HEK293T (cell line): ENCODE measurements at regions not wholly inside any gene's neighbourhood (a gene's known extent, or its start where the extent isn't known, plus 50 kb on each side); places are given as distances from the start of the nearest gene placed in this dataset.

Experiments
- CTCF ChIA-PET: fragments of 350-600 bp; formaldehyde crosslinking; extraction: SDS; loops from one replicate; lab custom pipeline; 2021; ENCODE audit warnings: antibody characterized with exemption, inconsistent platforms; lab: Yijun Ruan, JAX
- POLR2A ChIA-PET: fragments of 350-600 bp; formaldehyde crosslinking; extraction: SDS; loops from one replicate; lab custom pipeline; 2020; ENCODE audit warnings: antibody characterized with exemption, inconsistent platforms; lab: Yijun Ruan, JAX
- DNase-seq: peaks from one replicate; pipeline ENCODE4 v3.0.0; 2012; ENCODE audit warnings: mixed read lengths; ENCODE audit errors: extremely low spot score
- ARNT ChIP-seq: fragments of 450-650 bp; IDR thresholded peaks from 2 replicates; pipeline ENCODE4 v1.6.1; 2017; ENCODE audit warnings: mild to moderate bottlenecking
- BHLHE40 ChIP-seq: fragments of 450-650 bp; IDR thresholded peaks from 2 replicates; pipeline ENCODE4 v1.6.1; 2016; ENCODE audit warnings: mild to moderate bottlenecking, moderate library complexity, borderline replicate concordance
- CTBP1 ChIP-seq: fragments of 450-650 bp; IDR thresholded peaks from 2 replicates; pipeline ENCODE4 v1.6.1; 2016; ENCODE audit warnings: borderline replicate concordance
- ELF4 ChIP-seq: fragments of 450-650 bp; IDR thresholded peaks from 2 replicates; pipeline ENCODE4 v1.6.1; 2017; ENCODE audit warnings: antibody characterized with exemption
- FOXA1 ChIP-seq: fragments of 450-650 bp; IDR thresholded peaks from 2 replicates; pipeline ENCODE4 v1.6.1; 2016; ENCODE audit warnings: mild to moderate bottlenecking
- FOXK2 ChIP-seq: fragments of 450-650 bp; IDR thresholded peaks from 2 replicates; pipeline ENCODE4 v1.6.1; 2016; ENCODE audit warnings: mild to moderate bottlenecking
- FOXM1 ChIP-seq: fragments of 450-650 bp; IDR thresholded peaks from 2 replicates; pipeline ENCODE4 v1.6.1; 2017; ENCODE audit warnings: mild to moderate bottlenecking, borderline replicate concordance
- HDGF ChIP-seq: fragments of 450-650 bp; IDR thresholded peaks from 2 replicates; pipeline ENCODE4 v1.6.1; 2017; ENCODE audit warnings: antibody characterized with exemption, borderline replicate concordance
- L3MBTL2 ChIP-seq: fragments of 450-650 bp; conservative IDR thresholded peaks from 2 replicates; pipeline ENCODE4 v1.6.1; 2016; ENCODE audit warnings: mild to moderate bottlenecking
- LEF1 ChIP-seq: fragments of 450-650 bp; IDR thresholded peaks from 2 replicates; pipeline ENCODE4 v1.6.1; 2017; ENCODE audit warnings: mild to moderate bottlenecking, borderline replicate concordance
- NFRKB ChIP-seq: fragments of 450-650 bp; IDR thresholded peaks from 2 replicates; pipeline ENCODE4 v1.6.1; 2016; ENCODE audit warnings: mild to moderate bottlenecking, moderate library complexity
- PKNOX1 ChIP-seq: fragments of 450-650 bp; IDR thresholded peaks from 2 replicates; pipeline ENCODE4 v1.6.1; 2016
- SP1 ChIP-seq: fragments of 450-650 bp; IDR thresholded peaks from 2 replicates; pipeline ENCODE4 v1.6.1; 2017
- SUZ12 ChIP-seq: fragments of 450-650 bp; IDR thresholded peaks from 2 replicates; pipeline ENCODE4 v1.6.1; 2016; ENCODE audit warnings: mild to moderate bottlenecking
- TARDBP ChIP-seq: fragments of 450-650 bp; IDR thresholded peaks from 2 replicates; pipeline ENCODE4 v1.6.1; 2016
- ZNF384 ChIP-seq: fragments of 450-650 bp; IDR thresholded peaks from 2 replicates; pipeline ENCODE4 v1.6.1; 2016

- CTCF ChIA-PET, result interaction anchor here (0.8 to 1.2 kb wide), 3 partner anchors 439 to 799 kb away, joined by 3 to 5 read pairs (median 4); no protein-coding TSS in a partner anchor
- TF ChIP-seq FOXM1 (no peak), ELF4 (no peak), ARNT (no peak), L3MBTL2 (no peak), CTBP1 (no peak), LEF1 (no peak), SP1 (no peak), SUZ12 (no peak), NFRKB (no peak), BHLHE40 (no peak), HDGF (no peak), FOXK2 (no peak)
- no peak for DNase-seq
- POLR2A ChIA-PET, result no interaction called here
Observed at GRCh38 chr12:43282106-43282505, 269.9 kb downstream of the ADAMTS20 start.

GRCh38 chr12:43281563-43281962 is 270.4 kb downstream of the ADAMTS20 start:
- CTCF ChIA-PET, result interaction anchor here (0.8 to 1.2 kb wide), 5 partner anchors 162 to 798 kb away, joined by 3 to 5 read pairs (median 3); no protein-coding TSS in a partner anchor
- POLR2A ChIA-PET, result no interaction called here
- TF ChIP-seq LEF1 (no peak), ELF4 (no peak)
- no peak for DNase-seq

- TF ChIP-seq CTBP1 (no peak), BHLHE40 (no peak), FOXK2 (no peak), NFRKB (no peak), SP1 (no peak), FOXA1 (no peak), TARDBP (no peak), ZNF384 (no peak), ELF4 (no peak), L3MBTL2 (no peak), FOXM1 (no peak), HDGF (no peak), LEF1 (no peak), PKNOX1 (no peak), SUZ12 (no peak), ARNT (no peak)
- POLR2A ChIA-PET, result no interaction called here
- CTCF ChIA-PET, result no interaction called here
- DNase-seq, result no peak
Observed at GRCh38 chr12:43278541-43278832, 273.5 kb downstream of the ADAMTS20 start.

GRCh38 chr12:43277651-43278540 is 274.1 kb downstream of the ADAMTS20 start:
- POLR2A ChIA-PET, result no interaction called here
- DNase-seq, result no peak
- TF ChIP-seq TARDBP (no peak), ARNT (no peak), BHLHE40 (no peak)
- CTCF ChIA-PET, result no interaction called here

GRCh38 chr12:43273467-43273866 is 278.5 kb downstream of the ADAMTS20 start:
- CTCF ChIA-PET, result no interaction called here
- no peak for DNase-seq
- POLR2A ChIA-PET, result no interaction called here
- TF ChIP-seq ZNF384, result no peak

- no peak for TF ChIP-seq L3MBTL2
- TF ChIP-seq FOXM1, result no peak
- TF ChIP-seq PKNOX1, result no peak
- no peak for TF ChIP-seq BHLHE40
- no peak for TF ChIP-seq ZNF384
- TF ChIP-seq TARDBP, result no peak
- no peak for TF ChIP-seq HDGF
- TF ChIP-seq SUZ12, result no peak
- CTCF ChIA-PET, result no interaction called here
- DNase-seq, result no peak
- POLR2A ChIA-PET, result no interaction called here
Observed at GRCh38 chr12:43271659-43272058, 280.3 kb downstream of the ADAMTS20 start.

GRCh38 chr12:43267818-43268217 is 284.2 kb downstream of the ADAMTS20 start:
- POLR2A ChIA-PET, result no interaction called here
- DNase-seq, result no peak
- TF ChIP-seq SP1 (no peak), NFRKB (no peak), HDGF (no peak)
- CTCF ChIA-PET, result no interaction called here

- POLR2A ChIA-PET, result no interaction called here
- no peak for DNase-seq
- TF ChIP-seq NFRKB, result no peak
- TF ChIP-seq TARDBP, result no peak
- TF ChIP-seq ZNF384, result no peak
- no peak for TF ChIP-seq FOXM1
- TF ChIP-seq LEF1, result no peak
- no peak for TF ChIP-seq SUZ12
- TF ChIP-seq FOXA1, result no peak
- no peak for TF ChIP-seq SP1
- no peak for TF ChIP-seq ELF4
- TF ChIP-seq FOXK2, result no peak
- no peak for TF ChIP-seq PKNOX1
- TF ChIP-seq BHLHE40, result no peak
- TF ChIP-seq L3MBTL2, result no peak
- TF ChIP-seq CTBP1, result no peak
- CTCF ChIA-PET, result no interaction called here
Observed at GRCh38 chr12:43261701-43262100, 290.3 kb downstream of the ADAMTS20 start.
